ELF-1 (cell line): ENCODE measurements at regions not wholly inside any gene's neighbourhood (a gene's known extent, or its start where the extent isn't known, plus 50 kb on each side); places are given as distances from the start of the nearest gene placed in this dataset.

Experiments used
- DNase-seq: peaks from one replicate; pipeline ENCODE4 v3.0.0-alpha.2; 2016; ENCODE audit warnings: low read depth, low spot score

GRCh38 chr6:130671577-130671976, 155.6 kb upstream of the SMLR1 start:
- no peak for DNase-seq

GRCh38 chr6:130672153-130672552, 155.1 kb upstream of the SMLR1 start:
- no peak for DNase-seq

GRCh38 chr6:130674604-130675003, 152.6 kb upstream of the SMLR1 start:
- DNase-seq, result no peak

GRCh38 chr6:130675072-130675471, 152.1 kb upstream of the SMLR1 start:
- DNase-seq, result no peak

- DNase-seq, result peak; percentile 9
Observed at GRCh38 chr6:130676077-130676772, 151.0 kb upstream of the SMLR1 start.

GRCh38 chr6:130676773-130677144, 150.4 kb upstream of the SMLR1 start:
- DNase-seq, result no peak

GRCh38 chr6:130677312-130677711, 149.9 kb upstream of the SMLR1 start:
- no peak for DNase-seq

- no peak for DNase-seq
Observed at GRCh38 chr6:130677766-130678165, 149.4 kb upstream of the SMLR1 start.

- no peak for DNase-seq
Observed at GRCh38 chr6:130679684-130680083, 147.5 kb upstream of the SMLR1 start.

GRCh38 chr6:130680116-130680515, 147.1 kb upstream of the SMLR1 start:
- no peak for DNase-seq

GRCh38 chr6:130681028-130681427, 146.2 kb upstream of the SMLR1 start:
- DNase-seq, result no peak

GRCh38 chr6:130682066-130682465, 145.1 kb upstream of the SMLR1 start:
- DNase-seq, result no peak

GRCh38 chr6:130683761-130684517, 143.3 kb upstream of the SMLR1 start:
- no peak for DNase-seq

- DNase-seq, result no peak
Observed at GRCh38 chr6:130692659-130693058, 134.5 kb upstream of the SMLR1 start.

GRCh38 chr6:130693944-130694343, 133.3 kb upstream of the SMLR1 start:
- DNase-seq, result no peak

GRCh38 chr6:130694606-130695005, 132.6 kb upstream of the SMLR1 start:
- no peak for DNase-seq

GRCh38 chr6:130696806-130697205, 130.4 kb upstream of the SMLR1 start:
- no peak for DNase-seq

GRCh38 chr6:130697271-130697994, 129.8 kb upstream of the SMLR1 start:
- DNase-seq, result no peak

GRCh38 chr6:130697995-130698535, 129.1 kb upstream of the SMLR1 start:
- DNase-seq, result peak; percentile 52

- DNase-seq, result no peak
Observed at GRCh38 chr6:130699742-130700141, 127.5 kb upstream of the SMLR1 start.

- DNase-seq, result no peak
Observed at GRCh38 chr6:130700397-130700796, 126.8 kb upstream of the SMLR1 start.

GRCh38 chr6:130708338-130708737, 118.9 kb upstream of the SMLR1 start:
- peak; percentile 13 for DNase-seq
